Fibroblast of lung (primary cell): ENCODE measurements at regions not wholly inside any gene's neighbourhood (a gene's known extent, or its start where the extent isn't known, plus 50 kb on each side); places are given as distances from the start of the nearest gene placed in this dataset.

Source experiments
- DNase-seq, 2 donors: peaks; one replicate each; pipeline versions ENCODE4 v3.0.0 to v3.0.0-alpha.2; 2010; ENCODE audit warnings: low read depth in 2 of 2
- H2AFZ ChIP-seq: 2 replicates; pipeline ENCODE4 v1.5.1; 2012; ENCODE audit warnings: low read length, control low read depth, inconsistent platforms
- H3K27ac ChIP-seq: 2 replicates; pipeline ENCODE4 v1.5.1; 2011; ENCODE audit warnings: low read length, control low read depth; ENCODE audit not compliant: insufficient read depth
- H3K27me3 ChIP-seq: 2 replicates; pipeline ENCODE4 v1.5.1; 2011; ENCODE audit warnings: mild to moderate bottlenecking, low read length; ENCODE audit not compliant: control insufficient read depth, insufficient read depth
- H3K36me3 ChIP-seq: 2 replicates; pipeline ENCODE4 v1.5.1; 2011; ENCODE audit warnings: low read length; ENCODE audit not compliant: control insufficient read depth, insufficient read depth
- H3K4me1 ChIP-seq: 2 replicates; pipeline ENCODE4 v1.5.1; 2011; ENCODE audit warnings: low read length; ENCODE audit not compliant: control insufficient read depth, insufficient read depth; ENCODE audit errors: extremely low read depth
- H3K4me2 ChIP-seq: 2 replicates; pipeline ENCODE4 v1.5.1; 2011; ENCODE audit warnings: low read length, control low read depth; ENCODE audit not compliant: insufficient read depth; ENCODE audit errors: extremely low read depth
- H3K4me3 ChIP-seq, 4 experiments: fragments of 200-600 bp in 1 of 4; sonication (generic) in 1 of 4; replicated peaks in 1 of 4; 2 replicates each; pipeline ENCODE4 v1.5.1; 2011 to 2016; ENCODE audit warnings: low read length in 4 of 4, low read depth in 3 of 4, mild to moderate bottlenecking in 3 of 4, control low read depth in 2 of 4, inconsistent platforms in 1 of 4, mixed read lengths in 1 of 4; ENCODE audit not compliant: insufficient read depth in 1 of 4; ENCODE audit errors: control extremely low read depth in 1 of 4
- H3K79me2 ChIP-seq: 2 replicates; pipeline ENCODE4 v1.5.1; 2012; ENCODE audit warnings: mild to moderate bottlenecking, low read length, inconsistent platforms; ENCODE audit not compliant: control insufficient read depth, insufficient read depth
- H3K9ac ChIP-seq: 2 replicates; pipeline ENCODE4 v1.5.1; 2011; ENCODE audit warnings: mild to moderate bottlenecking, low read length, control low read depth; ENCODE audit not compliant: insufficient read depth
- H3K9me3 ChIP-seq: 2 replicates; pipeline ENCODE4 v1.5.1; 2012; ENCODE audit warnings: low read depth, low read length; ENCODE audit not compliant: control insufficient read depth, insufficient read depth
- H4K20me1 ChIP-seq: 2 replicates; pipeline ENCODE4 v1.5.1; 2011; ENCODE audit warnings: low read length; ENCODE audit not compliant: control insufficient read depth, insufficient read depth; ENCODE audit errors: extremely low read depth
- EZH2 ChIP-seq: IDR thresholded peaks from 2 replicates; pipeline ENCODE4 v1.5.1; 2012; ENCODE audit warnings: low read length, control low read depth, mild to moderate bottlenecking; ENCODE audit errors: missing control alignments
- TF ChIP-seq, protein P1 (sequence below), 2 donors: IDR thresholded peaks in 1 of 2; conservative IDR thresholded peaks in 1 of 2; 1 replicate in 1 of 2; 2 replicates in 1 of 2; pipeline ENCODE4 v1.5.1; 2011 to 2012; ENCODE audit warnings: low read length in 2 of 2, control low read depth in 1 of 2, inconsistent platforms in 1 of 2, low read depth in 1 of 2, mild to moderate bottlenecking in 1 of 2

GRCh38 chr18:67140495-67140894 is 376.0 kb downstream of the DSEL start:
- Histone ChIP-seq H3K9me3 (no peaks in the 10 kb centered on the region), H3K9ac (no peak overlapping the region), H3K36me3 (no peaks in the 10 kb centered on the region), H3K4me1 (no peaks in the 10 kb centered on the region), H4K20me1 (no peaks in the 10 kb centered on the region), H3K27ac (no peak overlapping the region), H3K4me3 (no peak overlapping the region), H3K4me2 (no peak overlapping the region), H3K79me2 (no peaks in the 10 kb centered on the region), H3K27me3 (no peaks in the 10 kb centered on the region), H2AFZ (no peak overlapping the region)
- no peak for DNase-seq
- TF ChIP-seq, protein P1, sequence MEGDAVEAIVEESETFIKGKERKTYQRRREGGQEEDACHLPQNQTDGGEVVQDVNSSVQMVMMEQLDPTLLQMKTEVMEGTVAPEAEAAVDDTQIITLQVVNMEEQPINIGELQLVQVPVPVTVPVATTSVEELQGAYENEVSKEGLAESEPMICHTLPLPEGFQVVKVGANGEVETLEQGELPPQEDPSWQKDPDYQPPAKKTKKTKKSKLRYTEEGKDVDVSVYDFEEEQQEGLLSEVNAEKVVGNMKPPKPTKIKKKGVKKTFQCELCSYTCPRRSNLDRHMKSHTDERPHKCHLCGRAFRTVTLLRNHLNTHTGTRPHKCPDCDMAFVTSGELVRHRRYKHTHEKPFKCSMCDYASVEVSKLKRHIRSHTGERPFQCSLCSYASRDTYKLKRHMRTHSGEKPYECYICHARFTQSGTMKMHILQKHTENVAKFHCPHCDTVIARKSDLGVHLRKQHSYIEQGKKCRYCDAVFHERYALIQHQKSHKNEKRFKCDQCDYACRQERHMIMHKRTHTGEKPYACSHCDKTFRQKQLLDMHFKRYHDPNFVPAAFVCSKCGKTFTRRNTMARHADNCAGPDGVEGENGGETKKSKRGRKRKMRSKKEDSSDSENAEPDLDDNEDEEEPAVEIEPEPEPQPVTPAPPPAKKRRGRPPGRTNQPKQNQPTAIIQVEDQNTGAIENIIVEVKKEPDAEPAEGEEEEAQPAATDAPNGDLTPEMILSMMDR (conservative IDR thresholded peaks at IDR 0.05 in 1 of 2, IDR thresholded peaks at IDR 0.05 in 1 of 2; ENCODE audit: low read depth in 1 of 2, low read length in 2 of 2), result no peak
- no peak for TF ChIP-seq EZH2

GRCh38 chr18:67139899-67140298 is 376.6 kb downstream of the DSEL start:
- Histone ChIP-seq H3K27me3 (no peaks in the 10 kb centered on the region), H3K36me3 (no peaks in the 10 kb centered on the region), H3K9me3 (no peaks in the 10 kb centered on the region), H4K20me1 (no peaks in the 10 kb centered on the region), H2AFZ (no peak overlapping the region), H3K4me1 (no peaks in the 10 kb centered on the region), H3K9ac (no peak overlapping the region), H3K27ac (no peak overlapping the region), H3K79me2 (no peaks in the 10 kb centered on the region), H3K4me2 (no peak overlapping the region), H3K4me3 (no peak overlapping the region)
- TF ChIP-seq, protein P1 (conservative IDR thresholded peaks at IDR 0.05 in 1 of 2, IDR thresholded peaks at IDR 0.05 in 1 of 2; ENCODE audit: low read depth in 1 of 2, low read length in 2 of 2), result no peak
- TF ChIP-seq EZH2, result no peak
- DNase-seq, result no peak

DNA sequence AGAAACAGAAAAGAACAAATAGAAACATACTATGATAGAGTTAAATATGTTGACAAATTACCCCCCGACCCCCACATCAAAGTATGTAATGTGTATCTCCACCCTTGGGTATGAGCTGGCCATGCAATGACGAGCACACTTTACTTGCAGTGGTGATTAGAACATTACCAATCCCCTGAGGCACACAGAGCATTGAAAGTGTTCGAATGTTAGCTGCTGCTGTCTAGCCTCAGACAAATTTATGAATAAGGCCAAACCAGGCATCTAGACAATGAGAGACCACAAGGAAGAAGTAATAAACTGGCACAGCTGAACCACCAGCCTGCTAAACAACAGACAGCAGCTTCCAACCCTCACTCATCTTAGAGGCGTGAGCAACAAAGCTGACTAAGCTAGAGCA is 380.5 kb downstream of the DSEL start:
- Histone ChIP-seq H3K79me2 (no peaks in the 10 kb centered on the region), H2AFZ (no peak overlapping the region), H3K9me3 (no peaks in the 10 kb centered on the region), H3K27ac (no peak overlapping the region), H3K4me2 (no peak overlapping the region), H3K27me3 (no peaks in the 10 kb centered on the region), H3K36me3 (no peaks in the 10 kb centered on the region), H3K9ac (no peak overlapping the region), H3K4me3 (no peak overlapping the region), H3K4me1 (no peaks in the 10 kb centered on the region), H4K20me1 (no peaks in the 10 kb centered on the region)
- DNase-seq, result no peak
- TF ChIP-seq, protein P1 (conservative IDR thresholded peaks at IDR 0.05 in 1 of 2, IDR thresholded peaks at IDR 0.05 in 1 of 2; ENCODE audit: low read depth in 1 of 2, low read length in 2 of 2), result no peak
- TF ChIP-seq EZH2, result no peak
